IMR-90 (cell line): ENCODE measurements at regions not wholly inside any gene's neighbourhood (a gene's known extent, or its start where the extent isn't known, plus 50 kb on each side); places are given as distances from the start of the nearest gene placed in this dataset.

Experiments
- ATAC-seq: fragments of 200-7000 bp; cut with Tn5 transposase; 2 replicates; pipeline ENCODE4 v1.9.1; 2020; ENCODE audit warnings: low read depth, mild to moderate bottlenecking, moderate library complexity
- BruUV-seq: library from RNA; stranded (reverse); fragments of 400-500 nt; replicated peaks from 2 replicates; lab custom pipeline; 2021; lab: Mats Ljungman, UMichigan
- CTCF ChIA-PET: fragments of 300-600 bp; formaldehyde crosslinking; extraction: SDS; loops from one replicate; lab custom pipeline; 2021; ENCODE audit warnings: antibody characterized with exemption; lab: Yijun Ruan, JAX
- POLR2A ChIA-PET: fragments of 300-600 bp; sonication (Branson Sonifier 250); formaldehyde crosslinking; loops from one replicate; lab custom pipeline; 2022; ENCODE audit warnings: antibody characterized with exemption; ENCODE audit not compliant: unreplicated experiment; lab: Charles Lee
- DNase-seq: peaks from one replicate; pipeline ENCODE4 v3.0.0; 2013
- H2AFZ ChIP-seq: replicated peaks from 2 replicates; pipeline ENCODE3; 2013; ENCODE audit warnings: low read length, mild to moderate bottlenecking; ENCODE audit not compliant: poor library complexity
- H2AK5ac ChIP-seq: 2 replicates; pipeline ENCODE4 v1.6.1; 2013; ENCODE audit warnings: low read depth, low read length, inconsistent platforms
- H2AK9ac ChIP-seq: replicated peaks from 2 replicates; pipeline ENCODE3; 2013; ENCODE audit warnings: mild to moderate bottlenecking, low read depth, low read length, moderate library complexity; ENCODE audit not compliant: poor library complexity
- H2BK120ac ChIP-seq: 2 replicates; pipeline ENCODE4 v1.6.1; 2013; ENCODE audit warnings: low read depth, low read length, inconsistent platforms
- H2BK15ac ChIP-seq: 3 replicates; pipeline ENCODE4 v1.6.1; 2013; ENCODE audit warnings: low read depth, low read length, inconsistent platforms
- H2BK20ac ChIP-seq: 2 replicates; pipeline ENCODE4 v1.6.1; 2013; ENCODE audit warnings: low read depth, mild to moderate bottlenecking, inconsistent platforms, low read length, moderate library complexity
- H2BK5ac ChIP-seq: 2 replicates; pipeline ENCODE4 v1.6.1; 2013; ENCODE audit warnings: mild to moderate bottlenecking, low read depth, low read length, inconsistent platforms; ENCODE audit not compliant: poor library complexity, severe bottlenecking
- H3K14ac ChIP-seq: replicated peaks from 2 replicates; pipeline ENCODE4 v1.6.1; 2013; ENCODE audit warnings: low read depth, low read length, inconsistent platforms
- H3K18ac ChIP-seq: 2 replicates; pipeline ENCODE4 v1.6.1; 2013; ENCODE audit warnings: low read depth, low read length, control low read depth
- H3K23ac ChIP-seq: 2 replicates; pipeline ENCODE4 v1.6.1; 2013; ENCODE audit warnings: low read depth, low read length, inconsistent platforms
- H3K27ac ChIP-seq: 2 replicates; pipeline ENCODE4 v1.5.1; 2013; ENCODE audit warnings: mild to moderate bottlenecking, control low read depth, low read length; ENCODE audit not compliant: insufficient read depth
- H3K27me3 ChIP-seq: 2 replicates; pipeline ENCODE4 v1.6.1; 2013; ENCODE audit warnings: low read length; ENCODE audit not compliant: control insufficient read depth, insufficient read depth
- H3K36me3 ChIP-seq: 2 replicates; pipeline ENCODE4 v1.6.1; 2013; ENCODE audit warnings: low read length, mixed read lengths; ENCODE audit not compliant: control insufficient read depth, insufficient read depth
- H3K4ac ChIP-seq: 2 replicates; pipeline ENCODE4 v1.6.1; 2013; ENCODE audit warnings: low read depth, low read length, inconsistent platforms
- H3K4me1 ChIP-seq: 2 replicates; pipeline ENCODE4 v1.6.1; 2013; ENCODE audit warnings: low read length, mixed read lengths; ENCODE audit not compliant: control insufficient read depth, insufficient read depth
- H3K4me2 ChIP-seq: 2 replicates; pipeline ENCODE4 v1.6.1; 2013; ENCODE audit warnings: low read depth, mild to moderate bottlenecking, control low read depth, low read length, moderate library complexity
- H3K4me3 ChIP-seq: 2 replicates; pipeline ENCODE4 v1.5.1; 2013; ENCODE audit warnings: low read depth, mild to moderate bottlenecking, control low read depth, low read length, moderate library complexity; ENCODE audit not compliant: insufficient read depth
- H3K56ac ChIP-seq: 2 replicates; pipeline ENCODE4 v1.6.1; 2013; ENCODE audit warnings: low read length, inconsistent platforms; ENCODE audit not compliant: insufficient read depth; ENCODE audit errors: extremely low read depth
- H3K79me1 ChIP-seq, 2 experiments: 2 replicates each; pipeline ENCODE4 v1.6.1; 2013; ENCODE audit warnings: low read length in 2 of 2, inconsistent platforms in 1 of 2, low read depth in 1 of 2
- H3K9ac ChIP-seq: 2 replicates; pipeline ENCODE4 v1.6.1; 2013; ENCODE audit warnings: low read depth, low read length, control low read depth
- H3K9me1 ChIP-seq: 2 replicates; pipeline ENCODE4 v1.6.1; 2013; ENCODE audit warnings: low read length, inconsistent platforms; ENCODE audit not compliant: insufficient read depth
- H3K9me3 ChIP-seq: 2 replicates; pipeline ENCODE4 v1.6.1; 2013; ENCODE audit warnings: low read length; ENCODE audit not compliant: control insufficient read depth, insufficient read depth
- H4K20me1 ChIP-seq: 2 replicates; pipeline ENCODE4 v1.6.1; 2013; ENCODE audit warnings: low read length, inconsistent platforms; ENCODE audit not compliant: insufficient read depth
- H4K5ac ChIP-seq: 2 replicates; pipeline ENCODE4 v1.6.1; 2013; ENCODE audit warnings: mild to moderate bottlenecking, low read depth, low read length, control low read depth
- H4K8ac ChIP-seq, 2 experiments: 2 replicates each; pipeline ENCODE4 v1.6.1; 2013; ENCODE audit warnings: low read depth in 2 of 2, low read length in 2 of 2, control low read depth in 1 of 2, inconsistent platforms in 1 of 2
- H4K91ac ChIP-seq: 2 replicates; pipeline ENCODE4 v1.6.1; 2013; ENCODE audit warnings: low read depth, low read length, inconsistent platforms; ENCODE audit not compliant: insufficient read depth
- CHD1 ChIP-seq: IDR thresholded peaks from 2 replicates; pipeline ENCODE4 v1.6.1; 2012; ENCODE audit warnings: low read depth, low read length, improper control_type of control experiment
- CTCF ChIP-seq: conservative IDR thresholded peaks from 2 replicates; pipeline ENCODE4 v1.5.1; 2012; ENCODE audit warnings: mild to moderate bottlenecking, low read depth, low read length, improper control_type of control experiment
- ELK1 ChIP-seq: fragments of 150-350 bp; IDR thresholded peaks from 2 replicates; pipeline ENCODE4 v1.6.1; 2016; ENCODE audit warnings: low read depth, mild to moderate bottlenecking, low read length, moderate library complexity, borderline replicate concordance
- MAFK ChIP-seq: IDR thresholded peaks from 2 replicates; pipeline ENCODE4 v1.6.1; 2012; ENCODE audit warnings: low read depth, low read length, improper control_type of control experiment
- MAZ ChIP-seq: IDR thresholded peaks from 2 replicates; pipeline ENCODE4 v1.6.1; 2012; ENCODE audit warnings: low read depth, mild to moderate bottlenecking, low read length, improper control_type of control experiment, moderate library complexity, borderline replicate concordance
- MXI1 ChIP-seq: IDR thresholded peaks from 2 replicates; pipeline ENCODE4 v1.6.1; 2012; ENCODE audit warnings: low read depth, mild to moderate bottlenecking, low read length, moderate library complexity, borderline replicate concordance
- RFX5 ChIP-seq: IDR thresholded peaks from 2 replicates; pipeline ENCODE4 v1.8.0; 2012; ENCODE audit warnings: low read depth, mild to moderate bottlenecking, low read length, moderate library complexity
- WGBS, 2 experiments: methylation state at CpG; one replicate each; pipeline versions ENCODE4 v1.1.5 to v1.1.7; 2013; ENCODE audit warnings: missing lambda C conversion rate in 2 of 2; ENCODE audit not compliant: insufficient read length in 1 of 2; ENCODE audit errors: extremely low coverage in 2 of 2; 5-methylcytosine and 5-hydroxymethylcytosine counted together
- dilution Hi-C: fragments of 300-500 bp; cut with HindIII; formaldehyde crosslinking; loops from one replicate; pipeline ENCODE4 v1.14.3; 2018; ENCODE audit warnings: low sequenced_read_pairs; ENCODE audit not compliant: unreplicated experiment
- in situ Hi-C: fragments of 300-500 bp; cut with MboI; formaldehyde crosslinking; loops from 3 replicates; pipeline ENCODE4 v1.14.3; 2019; ENCODE audit warnings: low sequenced_read_pairs, inconsistent platforms, mixed read lengths
- intact Hi-C: fragments of 100-400 bp; cut with micrococcal nuclease; formaldehyde crosslinking; loops from 2 replicates; pipeline ENCODE4 v1.10.0; 2022

- ChIA-PET CTCF (interaction anchor here (0.6 kb wide), 1 partner anchor 314 kb away, joined by 3 read pairs; no protein-coding TSS in a partner anchor), POLR2A (interaction anchor here (0.6 kb wide), 1 partner anchor 242 kb away, joined by 7 read pairs; no protein-coding TSS in a partner anchor)
- Histone ChIP-seq H2BK5ac (no peak overlapping the region), H3K18ac (no peak overlapping the region), H3K27ac (no peak overlapping the region), H2AK9ac (no peak overlapping the region), H2AFZ (no peak overlapping the region), H3K56ac (no peak overlapping the region), H4K8ac (no peak overlapping the region), H3K4ac (no peak overlapping the region), H4K91ac (no peak overlapping the region), H4K20me1 (no peaks in the 10 kb centered on the region), H2AK5ac (no peak overlapping the region), H3K4me1 (no peaks in the 10 kb centered on the region), H3K9me3 (no peaks in the 10 kb centered on the region), H3K23ac (no peak overlapping the region), H3K36me3 (no peaks in the 10 kb centered on the region), H2BK20ac (no peak overlapping the region; the same call in 1 of the 2 replicates), H3K14ac (no peak overlapping the region), H3K9me1 (no peaks in the 10 kb centered on the region), H3K4me2 (no peak overlapping the region), H4K5ac (no peak overlapping the region), H3K4me3 (no peak overlapping the region), H3K27me3 (no peaks in the 10 kb centered on the region), H3K9ac (no peak overlapping the region), H3K79me1 (no peaks in the 10 kb centered on the region), H2BK120ac (no peak overlapping the region), H2BK15ac (no peak overlapping the region)
- no peak for ATAC-seq
- 33% methylated on average over 1 of the region's 2 CpGs; no CpG with 5 or more reads in 1 of the 2 experiments for WGBS, 2 experiments
- TF ChIP-seq CHD1 (no peak), ELK1 (no peak), MAZ (no peak), RFX5 (no peak), CTCF (no peak), MAFK (0 out of 2 replicates have a peak, but pooled peaks have one; percentile 8), MXI1 (no peak)
- peak; percentile 10 for DNase-seq
- BruUV-seq: no TSS peak
- dilution Hi-C loops (no loop called here), intact Hi-C loops (loop anchor here (2.0 to 5.0 kb wide), 3 partner anchors 289 to 438 kb away; partner anchors contain the start of genes TMEM167A and XRCC4), in situ Hi-C loops (loop anchor here (10.0 to 25.0 kb wide), 3 partner anchors 275 to 915 kb away; no protein-coding TSS in a partner anchor)
Measured at GRCh38 chr5:82639393-82640144, 361.4 kb upstream of the RPS23 start.
